Naive thymus-derived CD4-positive, alpha-beta T cell (primary cell): ENCODE measurements at regions not wholly inside any gene's neighbourhood (a gene's known extent, or its start where the extent isn't known, plus 50 kb on each side); places are given as distances from the start of the nearest gene placed in this dataset.
"Not testable (repeated sequence)": the region's sequence is repeated elsewhere in the genome, so short reads cannot be mapped to it uniquely, and the experiment has no call there.

Experiments
- ATAC-seq: fragments of 150-1000 bp; cut with Tn5 transposase; 2 replicates; pipeline ENCODE4 v1.10.0; 2021; ENCODE audit warnings: mild to moderate bottlenecking, moderate library complexity
- CTCF ChIA-PET: fragments of 350-600 bp; sonication (Branson Sonifier 250); formaldehyde crosslinking; loops from one replicate; lab custom pipeline; 2021; ENCODE audit warnings: antibody characterized with exemption; lab: Charles Lee
- POLR2A ChIA-PET: fragments of 350-600 bp; sonication (Branson Sonifier 250); formaldehyde crosslinking; loops from one replicate; lab custom pipeline; 2021; ENCODE audit warnings: antibody characterized with exemption, inconsistent platforms; lab: Charles Lee
- DNase-seq, 9 donors: peaks; one replicate each; pipeline versions ENCODE4 v3.0.0 to v3.0.0-alpha.2; 2020 to 2022; ENCODE audit warnings: mixed read lengths in 1 of 9
- H3K27ac ChIP-seq: one replicate; pipeline ENCODE4 v1.7.0; 2013; ENCODE audit warnings: mild to moderate bottlenecking, low read depth, low read length, moderate library complexity
- H3K27me3 ChIP-seq, 2 donors: one replicate each; pipeline ENCODE4 v1.7.0; 2013; ENCODE audit warnings: low read length in 2 of 2, mild to moderate bottlenecking in 2 of 2, moderate library complexity in 2 of 2; ENCODE audit not compliant: control insufficient read depth in 2 of 2, insufficient read depth in 2 of 2
- H3K36me3 ChIP-seq, 3 experiments: 1 replicate in 2 of 3; 2 replicates in 1 of 3; pipeline ENCODE4 v1.7.0; 2013; ENCODE audit warnings: low read length in 3 of 3, mild to moderate bottlenecking in 3 of 3, moderate library complexity in 1 of 3; ENCODE audit not compliant: insufficient read depth in 3 of 3, control insufficient read depth in 2 of 3
- H3K4me1 ChIP-seq, 2 donors: one replicate each; pipeline ENCODE4 v1.7.0; 2013; ENCODE audit warnings: low read length in 2 of 2, mild to moderate bottlenecking in 2 of 2, moderate library complexity in 1 of 2; ENCODE audit not compliant: control insufficient read depth in 2 of 2, insufficient read depth in 2 of 2
- H3K4me3 ChIP-seq: 2 replicates; pipeline ENCODE4 v1.7.0; 2013; ENCODE audit warnings: mild to moderate bottlenecking, low read length
- H3K9me3 ChIP-seq, 3 experiments: 1 replicate in 2 of 3; 2 replicates in 1 of 3; pipeline ENCODE4 v1.7.0; 2013; ENCODE audit warnings: low read length in 3 of 3; ENCODE audit not compliant: control insufficient read depth in 2 of 3
- H3K27ac Mint-ChIP-seq, 9 donors: one replicate each; pipeline ENCODE4 v1.8.0; 2020 to 2022; ENCODE audit warnings: mixed read lengths in 9 of 9, mild to moderate bottlenecking in 8 of 9, moderate library complexity in 5 of 9, inconsistent platforms in 2 of 9
- H3K27me3 Mint-ChIP-seq, 5 donors: one replicate each; pipeline ENCODE4 v1.8.0; 2021 to 2022; ENCODE audit warnings: mixed read lengths in 5 of 5, mild to moderate bottlenecking in 1 of 5
- H3K36me3 Mint-ChIP-seq, 5 donors: one replicate each; pipeline ENCODE4 v1.8.0; 2020 to 2022; ENCODE audit warnings: mixed read lengths in 5 of 5, mild to moderate bottlenecking in 3 of 5, inconsistent platforms in 1 of 5
- H3K4me1 Mint-ChIP-seq, 7 donors: one replicate each; pipeline ENCODE4 v1.8.0; 2020 to 2022; ENCODE audit warnings: mixed read lengths in 7 of 7, mild to moderate bottlenecking in 3 of 7, inconsistent platforms in 1 of 7
- H3K4me3 Mint-ChIP-seq, 10 donors: one replicate each; pipeline ENCODE4 v1.8.0; 2020 to 2022; ENCODE audit warnings: mild to moderate bottlenecking in 10 of 10, mixed read lengths in 10 of 10, moderate library complexity in 6 of 10, inconsistent platforms in 2 of 10
- H3K9me3 Mint-ChIP-seq, 11 donors: one replicate each; pipeline ENCODE4 v1.8.0; 2020 to 2022; ENCODE audit warnings: mixed read lengths in 11 of 11, mild to moderate bottlenecking in 4 of 11, inconsistent platforms in 1 of 11, moderate library complexity in 1 of 11
- intact Hi-C, 2 donors: fragments of 100-400 bp; cut with micrococcal nuclease; formaldehyde crosslinking; loops; one replicate each; pipeline ENCODE4 v1.15.1; 2023

- H3K36me3 Mint-ChIP-seq, H3K27me3 Mint-ChIP-seq, H3K27ac Mint-ChIP-seq, DNase-seq, H3K27me3 ChIP-seq, H3K36me3 ChIP-seq, H3K4me1 Mint-ChIP-seq, H3K27ac ChIP-seq, H3K4me1 ChIP-seq, intact Hi-C loops, H3K9me3 Mint-ChIP-seq, H3K9me3 ChIP-seq, CTCF ChIA-PET, H3K4me3 ChIP-seq, H3K4me3 Mint-ChIP-seq, POLR2A ChIA-PET, ATAC-seq: not testable (repeated sequence)
Measured at GRCh38 chr3:27601311-27601710, 117.1 kb upstream of the SLC4A7 start.

- not testable (repeated sequence) for H3K4me3 Mint-ChIP-seq
Measured at GRCh38 chr3:27599741-27600140, 115.6 kb upstream of the SLC4A7 start.

GRCh38 chr3:27596921-27597320 lies 112.7 kb upstream of the SLC4A7 start:
- ChIA-PET POLR2A (no interaction called here), CTCF (no interaction called here)
- Histone ChIP-seq H3K27ac (no peak overlapping the region), H3K4me1 (peaks cover 2% of the 10 kb centered on the region in 2 donors), H3K9me3 (no peaks in the 10 kb centered on the region), H3K4me3 (no peak overlapping the region), H3K27me3 (no peaks in the 10 kb centered on the region), H3K36me3 (no peaks in the 10 kb centered on the region)
- no peak overlapping the region for H3K27ac Mint-ChIP-seq
- peaks cover 0 to 1% (median 0%) of the 10 kb centered on the region in 11 donors for H3K9me3 Mint-ChIP-seq
- intact Hi-C loops: loop anchor here in 1 of 2 donors (10.0 kb wide), 1 partner anchor 62 kb away; no protein-coding TSS in a partner anchor
- ATAC-seq (no peak), DNase-seq (no peak)
- H3K27me3 Mint-ChIP-seq: no peaks in the 10 kb centered on the region
- peaks cover 2 to 20% (median 9%) of the 10 kb centered on the region in 7 donors for H3K4me1 Mint-ChIP-seq
- no peak overlapping the region for H3K4me3 Mint-ChIP-seq
- H3K36me3 Mint-ChIP-seq: peaks cover 0 to under 1% (median 0%) of the 10 kb centered on the region in 5 donors

More at GRCh38 chr3:27599741-27600140, 115.6 kb upstream of the SLC4A7 start:
- H3K9me3 ChIP-seq, H3K27me3 Mint-ChIP-seq, H3K4me1 Mint-ChIP-seq, DNase-seq, H3K27ac Mint-ChIP-seq, H3K36me3 Mint-ChIP-seq, H3K27ac ChIP-seq, H3K4me1 ChIP-seq, POLR2A ChIA-PET, ATAC-seq, H3K9me3 Mint-ChIP-seq, H3K36me3 ChIP-seq, H3K4me3 ChIP-seq, CTCF ChIA-PET, H3K27me3 ChIP-seq: not testable (repeated sequence)
- intact Hi-C loops: loop anchor here in 1 of 2 donors (10.0 kb wide), 1 partner anchor 65 kb away; no protein-coding TSS in a partner anchor

- Mint-ChIP-seq H3K27me3 (no peaks in the 10 kb centered on the region), H3K9me3 (peaks cover 0 to 4% (median 0%) of the 10 kb centered on the region in 11 donors), H3K27ac (no peak overlapping the region), H3K36me3 (peaks cover 0 to 5% (median 0%) of the 10 kb centered on the region in 5 donors), H3K4me3 (no peak overlapping the region), H3K4me1 (peaks cover 7 to 25% (median 14%) of the 10 kb centered on the region in 7 donors)
- H3K27me3 ChIP-seq: no peaks in the 10 kb centered on the region
- H3K4me1 ChIP-seq: peaks cover 7% of the 10 kb centered on the region in 2 donors
- no peak for ATAC-seq
- POLR2A ChIA-PET: no interaction called here
- no peaks in the 10 kb centered on the region for H3K36me3 ChIP-seq
- DNase-seq: no peak
- no peak overlapping the region for H3K4me3 ChIP-seq
- CTCF ChIA-PET: no interaction called here
- intact Hi-C loops: loop anchor here in 1 of 2 donors (10.0 kb wide), 1 partner anchor 62 kb away; no protein-coding TSS in a partner anchor
- no peak overlapping the region for H3K27ac ChIP-seq
- H3K9me3 ChIP-seq: no peaks in the 10 kb centered on the region
Measured at GRCh38 chr3:27596334-27596841, 112.2 kb upstream of the SLC4A7 start.

- Mint-ChIP-seq H3K27me3 (no peaks in the 10 kb centered on the region), H3K4me3 (no peak overlapping the region), H3K9me3 (peaks cover 0 to 4% (median 0%) of the 10 kb centered on the region in 11 donors), H3K4me1 (peaks cover 25 to 43% (median 32%) of the 10 kb centered on the region in 7 donors), H3K27ac (peak overlapping the region in 1 of 9 donors; percentile 42), H3K36me3 (peaks cover 0 to 5% (median 0%) of the 10 kb centered on the region in 5 donors)
- Histone ChIP-seq H3K4me3 (no peak overlapping the region), H3K9me3 (no peaks in the 10 kb centered on the region), H3K27me3 (no peaks in the 10 kb centered on the region), H3K36me3 (no peaks in the 10 kb centered on the region), H3K4me1 (peaks cover 25 to 26% of the 10 kb centered on the region in 2 donors), H3K27ac (no peak overlapping the region)
- POLR2A ChIA-PET: no interaction called here
- DNase-seq (no peak), ATAC-seq (no peak)
- intact Hi-C loops: loop anchor here in 1 of 2 donors (5.0 to 10.0 kb wide), 2 partner anchors 33 to 59 kb away; no protein-coding TSS in a partner anchor
- CTCF ChIA-PET: no interaction called here
Measured at GRCh38 chr3:27594096-27594690, 110.0 kb upstream of the SLC4A7 start.

- ATAC-seq: no peak
- intact Hi-C loops: loop anchor here in 1 of 2 donors (5.0 to 10.0 kb wide), 2 partner anchors 34 to 58 kb away; no protein-coding TSS in a partner anchor
- H3K27me3 Mint-ChIP-seq: no peaks in the 10 kb centered on the region
- Histone ChIP-seq H3K9me3 (no peaks in the 10 kb centered on the region), H3K4me1 (peaks cover 25 to 26% of the 10 kb centered on the region in 2 donors), H3K4me3 (no peak overlapping the region), H3K27me3 (no peaks in the 10 kb centered on the region), H3K27ac (no peak overlapping the region), H3K36me3 (no peaks in the 10 kb centered on the region)
- ChIA-PET POLR2A (no interaction called here), CTCF (interaction anchor here (1.0 kb wide), 1 partner anchor 21 kb away, joined by 3 read pairs; no protein-coding TSS in a partner anchor)
- H3K4me1 Mint-ChIP-seq: peaks cover 25 to 43% (median 32%) of the 10 kb centered on the region in 7 donors
- H3K9me3 Mint-ChIP-seq: peaks cover 0 to 4% (median 0%) of the 10 kb centered on the region in 11 donors
- no peak for DNase-seq
- H3K27ac Mint-ChIP-seq: no peak overlapping the region
- no peak overlapping the region for H3K4me3 Mint-ChIP-seq
- peaks cover 0 to 5% (median 0%) of the 10 kb centered on the region in 5 donors for H3K36me3 Mint-ChIP-seq
Measured at GRCh38 chr3:27593173-27593572, 109.0 kb upstream of the SLC4A7 start.
